Nephron progenitor cell (in vitro differentiated cells): ENCODE measurements at regions not wholly inside any gene's neighbourhood (a gene's known extent, or its start where the extent isn't known, plus 50 kb on each side); places are given as distances from the start of the nearest gene placed in this dataset.
A peak's percentile ranks its signal among the peaks of the same experiment; 100 is the strongest.

Experiments
- DNase-seq: peaks from one replicate; pipeline ENCODE4 v3.0.0; 2021
- H3K27ac Mint-ChIP-seq: 2 replicates; pipeline ENCODE4 v1.8.0; 2021; ENCODE audit warnings: mild to moderate bottlenecking, moderate library complexity, mixed read lengths
- H3K27me3 Mint-ChIP-seq: 2 replicates; pipeline ENCODE4 v1.8.0; 2021; ENCODE audit warnings: mild to moderate bottlenecking, low read depth, mixed read lengths; ENCODE audit not compliant: poor library complexity
- H3K36me3 Mint-ChIP-seq: 2 replicates; pipeline ENCODE4 v1.8.0; 2021; ENCODE audit warnings: low read depth, mixed read lengths
- H3K4me1 Mint-ChIP-seq: 2 replicates; pipeline ENCODE4 v1.8.0; 2021; ENCODE audit warnings: mixed read lengths
- H3K4me3 Mint-ChIP-seq: 2 replicates; pipeline ENCODE4 v1.8.0; 2021; ENCODE audit warnings: mild to moderate bottlenecking, moderate library complexity, mixed read lengths
- H3K9me3 Mint-ChIP-seq: 2 replicates; pipeline ENCODE4 v1.8.0; 2021; ENCODE audit warnings: mild to moderate bottlenecking, moderate library complexity, mixed read lengths
- TF ChIP-seq, protein P1 (sequence below): fragments of 200-600 bp; sonication (generic); IDR thresholded peaks from 2 replicates; pipeline ENCODE4 v1.5.0; 2021; ENCODE audit warnings: antibody characterized with exemption

DNA sequence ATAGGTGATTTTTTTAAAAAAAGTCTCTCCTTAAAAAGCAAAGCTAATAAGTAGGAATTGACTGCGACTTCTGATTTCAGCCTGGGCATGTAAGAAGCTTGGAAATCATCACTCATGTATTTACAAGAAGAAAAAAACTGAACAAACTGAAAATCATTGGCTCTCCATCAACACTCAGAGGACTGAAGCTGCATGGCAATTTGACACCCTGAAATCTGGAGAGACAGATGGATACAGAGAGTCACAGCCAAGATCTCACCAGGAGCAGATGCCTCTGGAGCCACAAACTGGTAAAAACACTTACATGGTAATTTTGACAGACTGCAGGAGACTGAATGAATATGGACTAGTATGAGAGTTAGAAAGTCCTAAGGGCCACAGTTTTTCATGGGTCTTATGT is 191.2 kb upstream of the TCF21 start:
- Mint-ChIP-seq H3K4me3 (no peak overlapping the region), H3K4me1 (peaks cover 5% of the 10 kb centered on the region), H3K9me3 (peaks cover 22% of the 10 kb centered on the region), H3K36me3 (no peaks in the 10 kb centered on the region), H3K27ac (no peak overlapping the region), H3K27me3 (peaks cover 4% of the 10 kb centered on the region)
- DNase-seq: no peak
- TF ChIP-seq, protein P1, sequence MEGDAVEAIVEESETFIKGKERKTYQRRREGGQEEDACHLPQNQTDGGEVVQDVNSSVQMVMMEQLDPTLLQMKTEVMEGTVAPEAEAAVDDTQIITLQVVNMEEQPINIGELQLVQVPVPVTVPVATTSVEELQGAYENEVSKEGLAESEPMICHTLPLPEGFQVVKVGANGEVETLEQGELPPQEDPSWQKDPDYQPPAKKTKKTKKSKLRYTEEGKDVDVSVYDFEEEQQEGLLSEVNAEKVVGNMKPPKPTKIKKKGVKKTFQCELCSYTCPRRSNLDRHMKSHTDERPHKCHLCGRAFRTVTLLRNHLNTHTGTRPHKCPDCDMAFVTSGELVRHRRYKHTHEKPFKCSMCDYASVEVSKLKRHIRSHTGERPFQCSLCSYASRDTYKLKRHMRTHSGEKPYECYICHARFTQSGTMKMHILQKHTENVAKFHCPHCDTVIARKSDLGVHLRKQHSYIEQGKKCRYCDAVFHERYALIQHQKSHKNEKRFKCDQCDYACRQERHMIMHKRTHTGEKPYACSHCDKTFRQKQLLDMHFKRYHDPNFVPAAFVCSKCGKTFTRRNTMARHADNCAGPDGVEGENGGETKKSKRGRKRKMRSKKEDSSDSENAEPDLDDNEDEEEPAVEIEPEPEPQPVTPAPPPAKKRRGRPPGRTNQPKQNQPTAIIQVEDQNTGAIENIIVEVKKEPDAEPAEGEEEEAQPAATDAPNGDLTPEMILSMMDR: no peak

DNA sequence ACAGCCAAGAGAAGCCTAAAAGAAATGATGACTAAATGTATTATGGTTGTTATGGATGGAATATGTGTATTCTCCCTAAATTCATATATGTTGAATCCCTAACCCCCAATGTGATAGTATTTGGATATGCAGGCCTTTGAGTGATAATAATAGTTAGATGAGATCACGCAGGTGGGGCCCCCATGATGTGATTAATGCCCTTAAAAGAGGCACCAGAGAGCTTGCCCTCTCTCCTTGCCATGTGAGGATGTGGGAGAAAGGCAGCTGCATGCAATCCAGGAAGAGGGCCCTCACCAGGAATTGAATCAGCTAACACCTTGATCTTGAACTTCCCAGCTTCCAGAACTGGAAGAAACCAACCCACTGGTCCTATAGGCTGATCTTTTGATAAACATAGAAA is 190.6 kb upstream of the TCF21 start:
- no peak overlapping the region for H3K27ac Mint-ChIP-seq
- H3K4me1 Mint-ChIP-seq: peaks cover 5% of the 10 kb centered on the region
- no peaks in the 10 kb centered on the region for H3K27me3 Mint-ChIP-seq
- peaks cover 16% of the 10 kb centered on the region for H3K9me3 Mint-ChIP-seq
- no peaks in the 10 kb centered on the region for H3K36me3 Mint-ChIP-seq
- TF ChIP-seq, protein P1: no peak
- H3K4me3 Mint-ChIP-seq: no peak overlapping the region
- DNase-seq: no peak

DNA sequence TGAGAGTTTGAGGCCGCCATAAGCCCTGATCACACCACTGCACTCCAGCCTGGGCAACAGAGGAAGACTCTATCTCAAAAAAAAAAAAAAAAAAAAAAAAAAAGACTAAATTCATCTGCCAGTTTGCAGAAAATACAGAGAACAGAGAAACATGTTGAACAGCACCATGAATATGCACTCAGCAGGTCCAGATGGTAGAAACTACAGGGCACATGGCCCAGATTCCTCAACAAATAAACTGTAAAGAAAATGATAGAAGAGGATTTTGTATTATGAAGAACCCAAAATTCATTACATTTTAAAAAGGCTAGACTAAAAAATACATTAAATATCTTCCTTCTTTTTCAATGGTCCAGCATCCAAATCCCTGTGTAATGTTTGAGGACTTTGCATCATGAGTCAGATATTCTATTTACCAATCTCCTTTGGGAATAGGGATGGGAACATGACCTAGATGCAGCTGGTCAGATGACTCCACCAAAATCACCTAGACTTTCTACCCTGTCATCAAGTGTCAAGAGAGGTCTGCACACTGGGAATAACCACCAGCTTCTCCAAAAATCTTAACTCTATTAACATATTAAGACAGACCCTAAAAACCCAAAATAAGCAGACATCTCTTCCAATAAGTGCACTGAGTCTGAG is 189.1 kb upstream of the TCF21 start:
- no peak for DNase-seq
- peaks cover 5% of the 10 kb centered on the region for H3K4me1 Mint-ChIP-seq
- no peaks in the 10 kb centered on the region for H3K36me3 Mint-ChIP-seq
- no peaks in the 10 kb centered on the region for H3K27me3 Mint-ChIP-seq
- TF ChIP-seq, protein P1: no peak
- no peak overlapping the region for H3K4me3 Mint-ChIP-seq
- no peak overlapping the region for H3K27ac Mint-ChIP-seq
- H3K9me3 Mint-ChIP-seq: peaks cover 10% of the 10 kb centered on the region

DNA sequence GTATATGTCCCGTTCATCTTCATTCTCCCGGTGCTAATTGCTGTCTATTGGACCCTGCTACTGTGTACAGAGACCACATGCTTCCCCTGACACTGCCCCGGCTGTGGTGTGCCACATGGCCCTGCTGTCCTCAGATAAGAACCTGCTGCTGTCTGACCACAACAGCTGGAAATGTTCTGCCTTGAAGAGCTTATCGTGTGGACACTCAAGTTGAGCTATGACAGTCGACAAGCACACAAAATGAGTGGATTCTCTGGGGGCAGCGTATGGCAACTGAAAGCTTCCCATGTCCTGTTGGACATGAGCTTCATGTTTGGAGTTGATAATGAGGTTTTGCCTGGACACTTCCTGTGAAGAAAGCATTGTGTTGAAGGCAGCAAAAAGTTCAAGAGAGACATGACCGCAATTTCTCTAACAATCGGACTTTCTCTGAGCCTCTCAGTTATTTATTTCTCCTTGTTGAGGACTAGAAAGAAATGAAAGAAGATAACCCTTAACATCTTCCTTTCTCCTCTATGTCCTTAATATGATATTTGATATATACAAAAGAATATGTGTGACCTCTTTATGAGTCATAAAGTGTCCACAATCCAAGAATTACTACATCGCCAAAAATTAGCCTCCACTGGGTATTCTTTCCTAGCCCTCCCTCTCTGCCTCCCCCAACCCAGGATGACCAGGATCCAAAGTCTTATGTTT is 187.1 kb upstream of the TCF21 start:
- H3K27ac Mint-ChIP-seq: peak overlapping the region; percentile 55
- no peaks in the 10 kb centered on the region for H3K36me3 Mint-ChIP-seq
- H3K4me1 Mint-ChIP-seq: peaks cover 5% of the 10 kb centered on the region
- no peaks in the 10 kb centered on the region for H3K27me3 Mint-ChIP-seq
- peaks cover 4% of the 10 kb centered on the region for H3K9me3 Mint-ChIP-seq
- TF ChIP-seq, protein P1: no peak
- no peak for DNase-seq
- no peak overlapping the region for H3K4me3 Mint-ChIP-seq

DNA sequence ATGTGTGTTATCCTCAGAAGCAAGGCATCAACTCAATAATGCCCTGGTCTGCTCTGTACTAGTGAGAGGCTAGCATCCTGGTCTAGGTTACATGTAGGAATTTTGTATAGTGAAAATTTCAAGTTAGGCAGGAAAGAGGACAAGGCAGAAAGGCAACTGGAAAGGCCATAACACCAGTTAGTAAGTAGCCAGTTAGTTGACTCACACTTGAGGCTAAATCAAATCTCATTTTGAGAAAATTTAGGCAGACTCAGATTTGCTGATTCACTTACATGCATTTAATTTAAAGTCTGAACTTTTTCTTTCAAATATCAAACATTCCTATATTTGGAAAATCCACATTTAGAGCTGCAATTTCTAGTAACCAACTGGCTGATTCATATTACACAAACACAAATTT is 184.5 kb upstream of the TCF21 start:
- Mint-ChIP-seq H3K9me3 (peaks cover 4% of the 10 kb centered on the region), H3K27me3 (peaks cover 3% of the 10 kb centered on the region), H3K4me3 (no peak overlapping the region), H3K27ac (no peak overlapping the region), H3K4me1 (no peaks in the 10 kb centered on the region), H3K36me3 (no peaks in the 10 kb centered on the region)
- TF ChIP-seq, protein P1: no peak
- DNase-seq: no peak

DNA sequence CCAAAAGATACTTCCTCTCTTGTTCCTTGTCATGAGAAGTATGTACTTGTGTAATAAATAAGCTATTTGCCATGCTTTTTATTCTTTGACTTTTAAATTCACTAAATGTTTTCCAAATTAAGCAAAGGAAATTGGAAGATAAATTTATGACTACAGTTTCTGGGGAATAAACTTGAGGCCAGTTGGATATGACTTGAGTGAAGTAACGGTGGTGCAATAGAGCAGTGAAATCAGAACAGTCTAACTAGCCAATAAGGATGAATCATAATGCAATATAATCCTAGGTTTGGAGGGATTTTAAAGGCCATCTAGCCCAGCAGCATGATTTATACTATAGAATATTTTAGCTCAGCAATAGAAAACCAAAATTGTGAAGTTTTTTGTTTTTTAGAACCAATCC is 183.8 kb upstream of the TCF21 start:
- Mint-ChIP-seq H3K4me1 (no peaks in the 10 kb centered on the region), H3K9me3 (peaks cover 3% of the 10 kb centered on the region), H3K36me3 (no peaks in the 10 kb centered on the region), H3K27me3 (peaks cover 3% of the 10 kb centered on the region), H3K4me3 (no peak overlapping the region), H3K27ac (no peak overlapping the region)
- no peak for DNase-seq
- TF ChIP-seq, protein P1: no peak
